ENCODE measurements at regions not wholly inside any gene's neighbourhood (a gene's known extent, or its start where the extent isn't known, plus 50 kb on each side); places are given as distances from the start of the nearest gene placed in this dataset.

DNA sequence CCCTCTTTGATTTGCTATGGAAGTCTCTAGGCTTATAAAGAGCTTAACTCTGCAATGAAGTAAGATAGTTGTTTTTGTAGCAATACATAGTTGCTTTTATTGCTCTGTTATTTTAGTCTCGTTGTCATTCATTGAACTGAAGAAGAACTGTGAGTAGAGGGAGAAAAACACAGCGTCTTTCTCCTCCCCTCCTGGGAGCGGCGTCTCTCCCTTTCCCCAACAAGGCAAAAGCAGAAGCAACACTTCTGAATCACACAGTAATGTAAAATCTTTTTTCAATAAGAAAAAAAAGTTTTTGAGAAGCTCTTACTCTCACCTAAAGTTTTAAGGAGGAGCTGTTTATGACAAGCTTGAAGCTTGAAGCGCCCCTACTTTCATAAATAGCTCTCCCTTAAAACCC lies 119.3 kb upstream of the SLC7A14 start:
- H3K27ac ChIP-seq: no peak overlapping the region
- TF ChIP-seq, protein P1, sequence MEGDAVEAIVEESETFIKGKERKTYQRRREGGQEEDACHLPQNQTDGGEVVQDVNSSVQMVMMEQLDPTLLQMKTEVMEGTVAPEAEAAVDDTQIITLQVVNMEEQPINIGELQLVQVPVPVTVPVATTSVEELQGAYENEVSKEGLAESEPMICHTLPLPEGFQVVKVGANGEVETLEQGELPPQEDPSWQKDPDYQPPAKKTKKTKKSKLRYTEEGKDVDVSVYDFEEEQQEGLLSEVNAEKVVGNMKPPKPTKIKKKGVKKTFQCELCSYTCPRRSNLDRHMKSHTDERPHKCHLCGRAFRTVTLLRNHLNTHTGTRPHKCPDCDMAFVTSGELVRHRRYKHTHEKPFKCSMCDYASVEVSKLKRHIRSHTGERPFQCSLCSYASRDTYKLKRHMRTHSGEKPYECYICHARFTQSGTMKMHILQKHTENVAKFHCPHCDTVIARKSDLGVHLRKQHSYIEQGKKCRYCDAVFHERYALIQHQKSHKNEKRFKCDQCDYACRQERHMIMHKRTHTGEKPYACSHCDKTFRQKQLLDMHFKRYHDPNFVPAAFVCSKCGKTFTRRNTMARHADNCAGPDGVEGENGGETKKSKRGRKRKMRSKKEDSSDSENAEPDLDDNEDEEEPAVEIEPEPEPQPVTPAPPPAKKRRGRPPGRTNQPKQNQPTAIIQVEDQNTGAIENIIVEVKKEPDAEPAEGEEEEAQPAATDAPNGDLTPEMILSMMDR (conservative IDR thresholded peaks at IDR 0.05): no peak
- no peak for TF ChIP-seq ZFX (IDR thresholded peaks at IDR 0.05)

DNA sequence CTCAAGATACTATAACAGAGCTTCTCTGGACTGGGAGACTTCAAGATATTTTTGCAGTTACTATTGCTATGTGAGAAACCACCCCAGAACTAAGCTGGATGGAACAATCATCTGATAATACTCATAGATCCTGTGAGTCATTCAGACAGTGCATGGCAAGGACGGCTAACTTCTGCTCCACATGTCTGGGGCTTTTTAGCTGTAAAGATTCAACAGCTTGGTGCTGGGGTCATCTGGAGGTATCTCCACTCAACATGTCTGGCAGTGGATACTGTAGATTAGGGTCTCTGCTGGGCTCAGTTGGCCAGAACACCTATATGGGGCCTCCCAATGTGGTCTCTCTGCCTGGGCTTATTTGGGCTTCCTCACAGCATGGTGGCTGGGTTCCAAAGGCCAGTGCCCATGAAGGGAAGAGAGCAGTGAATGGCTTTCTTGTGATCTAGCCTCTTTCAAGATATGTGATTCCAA lies 117.3 kb upstream of the SLC7A14 start:
- no peak for TF ChIP-seq ZFX (IDR thresholded peaks at IDR 0.05)
- TF ChIP-seq, protein P1 (conservative IDR thresholded peaks at IDR 0.05): no peak
- H3K27ac ChIP-seq: no peak overlapping the region

DNA sequence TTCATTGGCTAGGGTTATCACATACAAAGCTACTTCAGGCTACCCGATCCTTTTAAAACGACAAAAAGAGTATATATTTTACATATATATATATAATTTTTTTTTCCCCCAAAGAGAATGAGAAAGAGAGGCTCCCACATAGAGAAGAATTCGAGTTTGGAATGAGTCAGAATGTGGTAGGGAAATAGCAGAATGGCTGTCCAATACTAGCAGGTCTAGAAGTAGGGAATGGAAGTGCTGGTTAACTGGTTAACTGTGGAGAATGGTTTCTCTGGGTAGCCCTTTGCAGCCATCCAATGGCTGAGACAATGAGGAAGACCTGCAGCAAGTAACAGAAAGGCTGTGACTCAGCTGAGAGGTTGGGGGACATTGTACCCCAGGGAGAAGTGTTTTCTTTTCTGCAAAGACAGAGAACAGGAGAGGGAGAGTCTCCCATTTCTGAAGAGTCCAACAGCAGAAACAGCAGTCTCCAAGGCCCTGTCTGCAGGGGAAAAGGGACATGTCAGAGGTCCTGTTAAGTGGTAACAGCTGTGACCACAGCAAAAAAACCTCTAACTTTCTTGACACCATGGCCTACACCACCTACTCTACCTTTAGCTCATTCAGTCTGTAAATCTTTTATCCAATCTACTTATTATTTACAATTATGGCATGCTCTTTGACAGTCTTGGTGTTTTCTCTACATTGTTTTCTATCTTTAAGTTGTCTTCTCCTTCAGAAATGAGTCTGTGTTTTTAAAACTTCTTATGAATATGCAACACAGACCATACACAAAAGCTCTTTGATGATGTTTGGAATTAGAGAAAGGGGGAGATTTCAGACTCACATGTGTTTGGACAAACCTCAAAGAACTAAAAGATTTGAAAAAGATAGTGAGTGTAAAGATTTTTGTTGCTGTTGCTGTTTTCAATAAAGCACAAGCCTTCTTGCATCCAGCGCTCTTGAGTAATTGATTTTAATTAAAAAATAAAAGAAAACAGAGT lies 116.1 kb upstream of the SLC7A14 start:
- TF ChIP-seq ZFX (IDR thresholded peaks at IDR 0.05): no peak
- TF ChIP-seq, protein P1 (conservative IDR thresholded peaks at IDR 0.05): no peak
- no peak overlapping the region for H3K27ac ChIP-seq

DNA sequence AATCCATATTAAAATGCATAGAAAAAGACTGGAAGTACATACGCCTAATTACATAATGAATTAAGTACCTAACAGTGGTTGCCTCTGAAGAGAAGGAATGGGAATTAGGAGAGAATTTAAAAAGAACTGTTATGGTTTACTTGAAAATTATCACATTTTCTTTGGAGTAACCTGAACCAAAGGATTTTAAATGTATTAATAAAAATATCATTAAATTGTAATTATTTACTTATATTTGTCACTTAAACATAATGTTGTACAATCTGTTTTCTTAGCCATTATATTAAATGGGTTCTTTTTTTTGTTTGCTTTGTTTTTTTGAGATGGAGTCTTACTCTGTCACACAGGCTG lies 114.2 kb upstream of the SLC7A14 start:
- no peak overlapping the region for H3K27ac ChIP-seq
- TF ChIP-seq, protein P1 (conservative IDR thresholded peaks at IDR 0.05): no peak

DNA sequence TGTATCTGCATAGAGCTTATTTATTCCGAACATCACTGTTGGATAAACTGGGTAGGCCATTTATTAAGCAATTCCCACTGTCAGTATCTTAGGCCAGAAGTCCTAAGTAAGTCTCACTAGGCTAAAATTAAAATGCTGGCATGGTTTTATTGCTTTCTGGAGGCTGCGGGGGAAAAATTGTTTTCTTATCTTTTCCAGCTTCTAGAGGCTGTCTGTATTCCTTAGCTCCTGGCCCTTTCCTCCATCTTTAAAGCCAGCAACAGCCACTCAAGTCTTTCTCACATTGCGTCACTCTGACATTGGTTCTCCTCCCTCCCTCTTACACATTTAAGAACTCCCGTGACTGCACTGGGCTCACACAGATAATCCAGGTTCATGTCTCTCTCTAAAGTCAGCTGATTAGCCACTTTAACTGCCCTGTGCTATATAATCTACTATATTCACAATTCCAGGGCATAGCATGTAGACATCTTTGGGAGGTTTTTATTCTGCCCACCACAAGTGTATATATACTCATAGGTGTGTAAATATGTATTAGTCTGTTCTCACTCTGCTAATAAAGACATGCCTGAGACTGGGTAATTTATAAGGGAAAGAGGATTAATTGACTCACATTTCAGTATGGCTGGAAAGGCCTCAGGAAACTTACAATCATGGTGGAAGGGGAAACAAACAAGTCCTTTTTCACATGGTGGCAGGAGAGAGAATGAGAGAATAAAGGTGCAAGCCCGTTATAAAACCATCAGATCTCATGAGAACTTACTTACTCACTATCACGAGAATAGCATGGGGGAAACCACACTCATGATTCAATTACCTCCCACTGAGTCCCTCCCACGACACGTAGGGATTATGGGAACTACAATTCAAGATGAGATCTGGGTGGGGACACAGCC lies 113.5 kb upstream of the SLC7A14 start:
- H3K27ac ChIP-seq: no peak overlapping the region
- TF ChIP-seq, protein P1 (conservative IDR thresholded peaks at IDR 0.05): no peak

DNA sequence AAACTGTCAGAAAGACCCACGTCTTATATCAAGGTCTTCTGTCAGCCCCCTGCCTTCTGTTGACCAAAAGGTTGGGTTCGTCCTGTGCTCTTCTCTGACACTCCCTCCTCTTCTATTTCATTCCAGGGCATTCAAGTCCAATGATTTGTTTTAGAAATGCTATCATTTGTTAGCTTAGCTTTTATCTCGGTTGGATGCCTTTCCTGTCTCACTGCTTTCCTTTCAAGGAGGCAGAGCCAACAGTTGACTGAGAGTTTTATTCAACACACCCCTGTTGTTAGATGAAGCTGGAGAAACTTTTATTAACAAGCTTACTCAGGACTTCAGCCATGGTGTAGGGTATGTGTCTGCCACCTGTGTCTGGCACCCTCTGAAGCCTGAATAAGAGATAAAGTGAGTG lies 112.0 kb upstream of the SLC7A14 start:
- no peak for TF ChIP-seq ZFX (IDR thresholded peaks at IDR 0.05)
- TF ChIP-seq, protein P1 (conservative IDR thresholded peaks at IDR 0.05): no peak
- H3K27ac ChIP-seq: no peak overlapping the region

DNA sequence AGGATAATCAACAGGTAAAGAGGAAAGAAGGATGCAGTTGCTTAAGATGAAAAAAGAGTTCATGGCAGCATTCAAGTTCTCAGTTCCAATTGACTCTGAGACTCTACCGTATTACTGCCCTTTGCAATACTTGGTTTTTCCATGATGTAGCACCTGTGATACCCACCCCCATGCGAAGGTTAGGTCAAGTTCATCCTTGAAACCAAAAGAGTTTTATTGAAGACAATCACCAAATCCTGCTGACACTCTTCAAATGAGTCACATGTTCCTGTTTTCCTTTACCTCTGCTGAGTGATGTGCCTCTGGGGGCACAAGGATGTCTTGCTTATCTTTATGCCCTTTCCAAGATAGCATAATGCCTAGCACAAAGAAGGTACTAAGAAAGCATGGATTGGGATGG lies 111.3 kb upstream of the SLC7A14 start:
- TF ChIP-seq ZFX (IDR thresholded peaks at IDR 0.05): no peak
- TF ChIP-seq, protein P1 (conservative IDR thresholded peaks at IDR 0.05): no peak
- H3K27ac ChIP-seq: no peak overlapping the region
